DND-41 (cell line): ENCODE measurements at regions not wholly inside any gene's neighbourhood (a gene's known extent, or its start where the extent isn't known, plus 50 kb on each side); places are given as distances from the start of the nearest gene placed in this dataset.
"Not testable (repeated sequence)": the region's sequence is repeated elsewhere in the genome, so short reads cannot be mapped to it uniquely, and the experiment has no call there.

Experiments
- ATAC-seq: fragments of 200-7000 bp; cut with Tn5 transposase; 3 replicates; pipeline ENCODE4 v1.9.1; 2021; ENCODE audit warnings: low read depth; ENCODE audit not compliant: insufficient read depth
- DNase-seq: peaks from one replicate; pipeline ENCODE4 v3.0.0-alpha.2; 2020
- H2AFZ ChIP-seq: 2 replicates; pipeline ENCODE4 v1.6.0; 2012; ENCODE audit warnings: low read depth, low read length
- H3K27ac ChIP-seq: 2 replicates; pipeline ENCODE4 v1.5.1; 2012; ENCODE audit warnings: low read length, inconsistent platforms
- H3K27me3 ChIP-seq: fragments of 200-600 bp; sonication (generic); 2 replicates; pipeline ENCODE4 v1.6.0; 2012; ENCODE audit warnings: low read length, mild to moderate bottlenecking, inconsistent platforms; ENCODE audit not compliant: insufficient read depth, poor library complexity
- H3K36me3 ChIP-seq: 2 replicates; pipeline ENCODE4 v1.5.1; 2012; ENCODE audit warnings: low read length, inconsistent platforms; ENCODE audit not compliant: insufficient read depth
- H3K4me1 ChIP-seq: 2 replicates; pipeline ENCODE4 v1.5.1; 2012; ENCODE audit warnings: mild to moderate bottlenecking, low read length; ENCODE audit not compliant: insufficient read depth
- H3K4me2 ChIP-seq: 2 replicates; pipeline ENCODE4 v1.6.0; 2012; ENCODE audit warnings: mild to moderate bottlenecking, moderate library complexity, low read length, inconsistent platforms; ENCODE audit not compliant: insufficient read depth
- H3K4me3 ChIP-seq, 2 experiments: fragments of 200-600 bp in 1 of 2; shearing (Covaris generic) in 1 of 2; 2 replicates each; pipeline ENCODE4 v1.5.1; 2012 to 2016; ENCODE audit warnings: inconsistent platforms in 2 of 2, low read length in 2 of 2, mild to moderate bottlenecking in 2 of 2, low read depth in 1 of 2, moderate library complexity in 1 of 2
- H3K79me2 ChIP-seq: 2 replicates; pipeline ENCODE4 v1.6.0; 2012; ENCODE audit warnings: low read length, inconsistent platforms; ENCODE audit not compliant: insufficient read depth
- H3K9ac ChIP-seq: 2 replicates; pipeline ENCODE4 v1.6.0; 2012; ENCODE audit warnings: low read depth, mild to moderate bottlenecking, inconsistent platforms, low read length, moderate library complexity
- H3K9me3 ChIP-seq: 2 replicates; pipeline ENCODE4 v1.5.1; 2012; ENCODE audit warnings: low read length, moderate library complexity, mild to moderate bottlenecking, inconsistent platforms; ENCODE audit not compliant: insufficient read depth, severe bottlenecking
- H4K20me1 ChIP-seq: 2 replicates; pipeline ENCODE4 v1.6.0; 2012; ENCODE audit warnings: low read length; ENCODE audit not compliant: insufficient read depth
- EZH2 ChIP-seq: IDR thresholded peaks from 3 replicates; pipeline ENCODE4 v1.6.1; 2012; ENCODE audit warnings: borderline replicate concordance, low read depth, mild to moderate bottlenecking, moderate library complexity, low read length, inconsistent platforms; ENCODE audit not compliant: severe bottlenecking
- TF ChIP-seq, protein P1 (sequence below): IDR thresholded peaks from 2 replicates; pipeline ENCODE4 v1.5.1; 2012; ENCODE audit warnings: borderline replicate concordance, low read length, moderate library complexity, mild to moderate bottlenecking; ENCODE audit not compliant: poor library complexity, severe bottlenecking; ENCODE audit errors: extremely low read depth

DNA sequence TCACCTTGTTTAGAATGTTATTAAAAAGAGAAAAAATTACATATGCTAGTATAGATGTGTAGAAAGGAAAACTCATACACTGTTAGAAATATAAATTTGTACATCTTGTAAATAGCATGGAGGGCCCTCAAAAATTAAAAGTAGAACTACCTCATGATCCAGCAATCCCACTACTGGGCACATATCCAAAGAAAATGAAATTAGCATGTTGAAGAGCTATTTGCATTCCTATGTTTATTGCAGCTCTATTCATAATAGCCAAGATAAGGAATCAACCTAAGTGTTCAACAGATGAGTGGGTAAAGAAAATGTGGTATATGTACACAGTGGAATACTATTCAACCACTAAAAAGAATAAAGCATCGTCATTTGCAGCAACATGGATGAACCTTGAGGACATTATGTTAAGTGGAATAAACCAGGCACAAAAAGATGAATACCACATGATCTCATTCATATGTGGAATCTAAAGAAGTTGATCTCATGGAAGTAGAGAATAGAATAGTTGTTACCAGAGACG is 251.5 kb upstream of the THUMPD2 start:
- H3K36me3 ChIP-seq = no peaks in the 10 kb centered on the region
- no peaks in the 10 kb centered on the region for H4K20me1 ChIP-seq
- H3K27me3 ChIP-seq = no peaks in the 10 kb centered on the region
- TF ChIP-seq, protein P1, sequence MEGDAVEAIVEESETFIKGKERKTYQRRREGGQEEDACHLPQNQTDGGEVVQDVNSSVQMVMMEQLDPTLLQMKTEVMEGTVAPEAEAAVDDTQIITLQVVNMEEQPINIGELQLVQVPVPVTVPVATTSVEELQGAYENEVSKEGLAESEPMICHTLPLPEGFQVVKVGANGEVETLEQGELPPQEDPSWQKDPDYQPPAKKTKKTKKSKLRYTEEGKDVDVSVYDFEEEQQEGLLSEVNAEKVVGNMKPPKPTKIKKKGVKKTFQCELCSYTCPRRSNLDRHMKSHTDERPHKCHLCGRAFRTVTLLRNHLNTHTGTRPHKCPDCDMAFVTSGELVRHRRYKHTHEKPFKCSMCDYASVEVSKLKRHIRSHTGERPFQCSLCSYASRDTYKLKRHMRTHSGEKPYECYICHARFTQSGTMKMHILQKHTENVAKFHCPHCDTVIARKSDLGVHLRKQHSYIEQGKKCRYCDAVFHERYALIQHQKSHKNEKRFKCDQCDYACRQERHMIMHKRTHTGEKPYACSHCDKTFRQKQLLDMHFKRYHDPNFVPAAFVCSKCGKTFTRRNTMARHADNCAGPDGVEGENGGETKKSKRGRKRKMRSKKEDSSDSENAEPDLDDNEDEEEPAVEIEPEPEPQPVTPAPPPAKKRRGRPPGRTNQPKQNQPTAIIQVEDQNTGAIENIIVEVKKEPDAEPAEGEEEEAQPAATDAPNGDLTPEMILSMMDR = no peak
- TF ChIP-seq EZH2 = no peak
- H3K27ac ChIP-seq = no peak overlapping the region
- no peaks in the 10 kb centered on the region for H3K79me2 ChIP-seq
- no peak overlapping the region for H2AFZ ChIP-seq
- no peak overlapping the region for H3K9ac ChIP-seq
- H3K4me1 ChIP-seq = peaks cover 8% of the 10 kb centered on the region; the same call in 1 of the 2 replicates
- H3K4me3 ChIP-seq = no peak overlapping the region
- H3K9me3 ChIP-seq = peaks cover 14% of the 10 kb centered on the region
- H3K4me2 ChIP-seq = no peak overlapping the region
- ATAC-seq = no peak
- no peak for DNase-seq

DNA sequence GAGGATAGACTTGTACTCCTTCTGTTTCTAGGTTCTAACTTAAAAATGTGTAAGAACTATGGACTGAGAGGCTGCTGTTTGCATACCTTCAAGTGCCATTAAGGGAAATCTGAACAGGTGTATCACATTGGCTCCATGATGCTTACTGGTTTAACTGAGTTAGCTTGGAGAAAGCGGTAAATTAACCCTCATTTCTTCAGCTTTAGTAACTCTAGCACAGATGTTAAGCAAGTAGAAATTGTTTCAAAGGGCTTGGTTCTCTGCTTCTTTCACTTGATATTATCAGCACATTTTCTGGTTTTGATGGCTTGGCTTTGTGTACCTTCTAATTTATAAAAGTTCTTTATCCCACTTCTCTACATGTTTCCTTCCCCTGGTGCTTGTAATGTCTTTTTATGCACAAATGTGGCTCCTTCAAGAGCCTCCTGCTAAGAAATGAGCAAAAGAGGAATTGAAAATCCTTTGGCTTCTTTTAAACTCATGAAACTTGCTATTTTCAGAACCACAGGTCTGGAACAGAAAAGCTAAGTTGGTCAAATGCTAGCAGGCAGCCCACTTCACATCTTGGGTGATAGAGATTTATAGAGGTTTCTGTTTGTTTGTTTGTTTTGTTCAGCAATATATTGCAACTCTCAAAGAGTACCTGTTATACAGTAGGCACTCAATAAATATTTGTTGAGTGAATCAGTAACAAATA is 249.9 kb upstream of the THUMPD2 start:
- Histone ChIP-seq H3K27me3 (no peaks in the 10 kb centered on the region), H3K27ac (peak overlapping the region; percentile 1; the same call in 1 of the 2 replicates), H3K79me2 (no peaks in the 10 kb centered on the region), H3K9ac (no peak overlapping the region), H3K9me3 (peaks cover 4% of the 10 kb centered on the region), H3K4me1 (peaks cover 8% of the 10 kb centered on the region; the same call in 1 of the 2 replicates), H3K4me2 (no peak overlapping the region), H4K20me1 (no peaks in the 10 kb centered on the region), H3K4me3 (no peak overlapping the region), H3K36me3 (no peaks in the 10 kb centered on the region), H2AFZ (no peak overlapping the region)
- DNase-seq (no peak), ATAC-seq (no peak)
- TF ChIP-seq, protein P1 = no peak
- no peak for TF ChIP-seq EZH2

DNA sequence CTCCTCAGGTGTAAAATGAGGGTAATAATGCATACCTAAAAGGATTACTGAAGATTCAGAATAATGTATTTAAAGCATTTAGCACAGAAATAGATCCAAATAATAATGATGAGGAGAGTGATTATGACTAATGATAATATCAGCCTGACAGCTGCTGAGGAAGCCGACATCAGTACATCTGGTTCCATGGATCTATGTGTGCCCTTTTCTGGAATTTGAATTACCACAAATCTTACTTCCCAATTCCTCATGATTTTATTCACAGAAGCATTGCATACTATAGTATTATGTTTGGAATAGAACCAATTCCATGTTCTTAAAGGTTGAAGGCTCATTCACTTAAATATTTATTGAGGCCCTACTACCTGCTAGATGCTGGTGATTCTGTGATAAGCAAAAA is 248.9 kb upstream of the THUMPD2 start:
- Histone ChIP-seq H3K9me3 (no peaks in the 10 kb centered on the region), H3K4me1 (peaks cover 8% of the 10 kb centered on the region; the same call in 1 of the 2 replicates), H3K4me3 (no peak overlapping the region), H4K20me1 (no peaks in the 10 kb centered on the region), H2AFZ (no peak overlapping the region), H3K79me2 (no peaks in the 10 kb centered on the region), H3K36me3 (no peaks in the 10 kb centered on the region; the same call in 1 of the 2 replicates), H3K4me2 (no peak overlapping the region), H3K27me3 (no peaks in the 10 kb centered on the region), H3K27ac (no peak overlapping the region), H3K9ac (no peak overlapping the region)
- TF ChIP-seq EZH2 = no peak
- TF ChIP-seq, protein P1 = no peak
- no peak for ATAC-seq
- no peak for DNase-seq

DNA sequence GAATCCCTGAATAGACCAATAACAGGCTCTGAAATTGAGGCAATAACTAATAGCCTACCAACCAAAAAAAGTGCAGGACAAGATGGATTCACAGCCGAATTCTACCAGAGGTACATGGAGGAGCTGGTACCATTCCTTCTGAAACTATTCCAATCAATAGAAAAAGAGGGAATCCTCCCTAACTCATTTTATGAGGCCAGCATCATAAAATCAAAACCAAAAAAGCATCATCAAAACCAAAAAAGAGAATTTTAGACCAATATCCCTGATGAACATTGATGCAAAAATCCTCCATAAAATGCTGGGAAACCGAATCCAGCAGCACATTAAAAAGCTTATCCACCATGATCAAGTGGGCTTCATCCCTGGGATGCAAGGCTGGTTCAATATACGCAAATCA is 246.2 kb upstream of the THUMPD2 start:
- not testable (repeated sequence) for H3K4me1 ChIP-seq, H3K4me2 ChIP-seq, H3K9ac ChIP-seq, H4K20me1 ChIP-seq, H3K27me3 ChIP-seq, DNase-seq, H2AFZ ChIP-seq, ATAC-seq, H3K36me3 ChIP-seq, H3K4me3 ChIP-seq, H3K79me2 ChIP-seq, H3K27ac ChIP-seq
- H3K9me3 ChIP-seq = peaks cover 24% of the 10 kb centered on the region
